ENCODE measurements at regions not wholly inside any gene's neighbourhood (a gene's known extent, or its start where the extent isn't known, plus 50 kb on each side); places are given as distances from the start of the nearest gene placed in this dataset.

DNA sequence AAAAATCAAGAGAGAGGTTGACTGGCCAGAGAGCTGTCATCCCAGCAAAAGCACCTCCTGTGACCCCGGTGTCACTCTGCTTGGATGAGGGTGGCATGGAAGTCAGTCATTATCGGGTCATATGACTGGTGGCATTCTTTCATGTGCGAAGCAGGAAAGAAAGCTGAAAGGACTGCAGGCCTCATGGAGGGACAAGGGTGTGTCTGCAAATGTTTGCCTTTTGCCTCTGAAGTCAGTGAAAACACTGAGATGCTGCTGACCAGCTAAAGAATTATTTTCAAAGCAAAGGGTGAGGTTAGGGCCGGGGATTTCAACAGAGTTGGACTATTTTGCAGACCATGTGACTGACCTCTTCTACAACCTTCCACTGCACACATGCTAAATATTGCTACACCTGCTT lies 298.3 kb downstream of the CSNK1G3 start:
- no peak overlapping the region for H2AFZ ChIP-seq (ENCODE audit: low read length)

DNA sequence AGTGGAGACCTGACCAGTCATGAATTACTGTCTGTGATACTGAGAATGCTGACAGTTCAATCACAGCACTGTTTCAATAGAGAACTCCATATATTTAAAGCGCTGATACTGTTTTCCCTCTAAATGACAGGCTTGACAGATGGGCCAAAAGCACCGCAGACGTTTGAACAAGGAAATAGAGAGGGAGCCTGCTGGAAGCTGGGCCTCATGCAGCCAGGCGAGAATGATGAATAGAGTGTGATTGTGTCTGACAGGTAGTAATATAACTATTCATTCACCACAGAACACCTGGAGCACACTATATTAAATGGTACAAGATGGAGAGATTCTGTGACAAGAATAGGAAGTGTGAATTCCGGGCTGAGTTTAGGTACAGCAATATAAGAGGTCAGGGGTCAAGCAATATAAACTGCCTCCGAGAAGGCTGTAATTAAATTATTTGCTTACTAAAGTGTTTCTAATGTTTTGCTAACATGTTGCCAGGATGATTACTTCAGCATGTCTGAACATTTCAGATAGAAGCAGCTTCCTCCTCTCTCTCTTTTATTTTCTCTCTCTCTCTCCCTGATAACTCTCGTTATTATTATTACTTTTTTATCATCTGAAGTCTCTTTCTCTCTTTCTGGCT lies 297.7 kb downstream of the CSNK1G3 start:
- Histone ChIP-seq H3K4me2 (ENCODE audit: extremely low read depth, insufficient read depth, low read length) (no peak overlapping the region), H3K9me3 (ENCODE audit: control insufficient read depth, insufficient read depth, low read depth, low read length) (no peaks in the 10 kb centered on the region), H3K79me2 (ENCODE audit: control insufficient read depth, insufficient read depth, low read length) (no peaks in the 10 kb centered on the region), H3K4me1 (ENCODE audit: control insufficient read depth, extremely low read depth, insufficient read depth, low read length) (no peaks in the 10 kb centered on the region), H3K4me3 (replicated peaks in 1 of 4; ENCODE audit: control extremely low read depth in 1 of 4, insufficient read depth in 1 of 4, low read depth in 3 of 4, low read length in 4 of 4) (no peak overlapping the region), H4K20me1 (ENCODE audit: control insufficient read depth, extremely low read depth, insufficient read depth, low read length) (no peaks in the 10 kb centered on the region), H3K27ac (ENCODE audit: insufficient read depth, low read length) (no peak overlapping the region), H3K27me3 (ENCODE audit: control insufficient read depth, insufficient read depth, low read length) (no peaks in the 10 kb centered on the region), H2AFZ (ENCODE audit: low read length) (no peak overlapping the region), H3K9ac (ENCODE audit: insufficient read depth, low read length) (no peak overlapping the region), H3K36me3 (ENCODE audit: control insufficient read depth, insufficient read depth, low read length) (no peaks in the 10 kb centered on the region)
- no peak for DNase-seq (ENCODE audit: low read depth in 2 of 2)
- TF ChIP-seq, protein P1, sequence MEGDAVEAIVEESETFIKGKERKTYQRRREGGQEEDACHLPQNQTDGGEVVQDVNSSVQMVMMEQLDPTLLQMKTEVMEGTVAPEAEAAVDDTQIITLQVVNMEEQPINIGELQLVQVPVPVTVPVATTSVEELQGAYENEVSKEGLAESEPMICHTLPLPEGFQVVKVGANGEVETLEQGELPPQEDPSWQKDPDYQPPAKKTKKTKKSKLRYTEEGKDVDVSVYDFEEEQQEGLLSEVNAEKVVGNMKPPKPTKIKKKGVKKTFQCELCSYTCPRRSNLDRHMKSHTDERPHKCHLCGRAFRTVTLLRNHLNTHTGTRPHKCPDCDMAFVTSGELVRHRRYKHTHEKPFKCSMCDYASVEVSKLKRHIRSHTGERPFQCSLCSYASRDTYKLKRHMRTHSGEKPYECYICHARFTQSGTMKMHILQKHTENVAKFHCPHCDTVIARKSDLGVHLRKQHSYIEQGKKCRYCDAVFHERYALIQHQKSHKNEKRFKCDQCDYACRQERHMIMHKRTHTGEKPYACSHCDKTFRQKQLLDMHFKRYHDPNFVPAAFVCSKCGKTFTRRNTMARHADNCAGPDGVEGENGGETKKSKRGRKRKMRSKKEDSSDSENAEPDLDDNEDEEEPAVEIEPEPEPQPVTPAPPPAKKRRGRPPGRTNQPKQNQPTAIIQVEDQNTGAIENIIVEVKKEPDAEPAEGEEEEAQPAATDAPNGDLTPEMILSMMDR (conservative IDR thresholded peaks at IDR 0.05 in 1 of 2, IDR thresholded peaks at IDR 0.05 in 1 of 2; ENCODE audit: low read depth in 1 of 2, low read length in 2 of 2) = no peak
- TF ChIP-seq EZH2 (IDR thresholded peaks at IDR 0.05; ENCODE audit: low read length, missing control alignments) = no peak

More for the DNA sequence above, 298.3 kb downstream of the CSNK1G3 start:
- peak in 1 of 2 donors; percentile 41 for DNase-seq (ENCODE audit: low read depth in 2 of 2)
- Histone ChIP-seq H3K9me3 (ENCODE audit: control insufficient read depth, insufficient read depth, low read depth, low read length) (no peaks in the 10 kb centered on the region), H3K36me3 (ENCODE audit: control insufficient read depth, insufficient read depth, low read length) (no peaks in the 10 kb centered on the region), H3K27ac (ENCODE audit: insufficient read depth, low read length) (no peak overlapping the region), H3K27me3 (ENCODE audit: control insufficient read depth, insufficient read depth, low read length) (no peaks in the 10 kb centered on the region), H3K4me2 (ENCODE audit: extremely low read depth, insufficient read depth, low read length) (no peak overlapping the region), H3K4me1 (ENCODE audit: control insufficient read depth, extremely low read depth, insufficient read depth, low read length) (no peaks in the 10 kb centered on the region), H3K9ac (ENCODE audit: insufficient read depth, low read length) (no peak overlapping the region), H3K79me2 (ENCODE audit: control insufficient read depth, insufficient read depth, low read length) (no peaks in the 10 kb centered on the region), H3K4me3 (replicated peaks in 1 of 4; ENCODE audit: control extremely low read depth in 1 of 4, insufficient read depth in 1 of 4, low read depth in 3 of 4, low read length in 4 of 4) (no peak overlapping the region), H4K20me1 (ENCODE audit: control insufficient read depth, extremely low read depth, insufficient read depth, low read length) (no peaks in the 10 kb centered on the region)
- no peak for TF ChIP-seq EZH2 (IDR thresholded peaks at IDR 0.05; ENCODE audit: low read length, missing control alignments)
- TF ChIP-seq, protein P1 (conservative IDR thresholded peaks at IDR 0.05 in 1 of 2, IDR thresholded peaks at IDR 0.05 in 1 of 2; ENCODE audit: low read depth in 1 of 2, low read length in 2 of 2) = no peak

DNA sequence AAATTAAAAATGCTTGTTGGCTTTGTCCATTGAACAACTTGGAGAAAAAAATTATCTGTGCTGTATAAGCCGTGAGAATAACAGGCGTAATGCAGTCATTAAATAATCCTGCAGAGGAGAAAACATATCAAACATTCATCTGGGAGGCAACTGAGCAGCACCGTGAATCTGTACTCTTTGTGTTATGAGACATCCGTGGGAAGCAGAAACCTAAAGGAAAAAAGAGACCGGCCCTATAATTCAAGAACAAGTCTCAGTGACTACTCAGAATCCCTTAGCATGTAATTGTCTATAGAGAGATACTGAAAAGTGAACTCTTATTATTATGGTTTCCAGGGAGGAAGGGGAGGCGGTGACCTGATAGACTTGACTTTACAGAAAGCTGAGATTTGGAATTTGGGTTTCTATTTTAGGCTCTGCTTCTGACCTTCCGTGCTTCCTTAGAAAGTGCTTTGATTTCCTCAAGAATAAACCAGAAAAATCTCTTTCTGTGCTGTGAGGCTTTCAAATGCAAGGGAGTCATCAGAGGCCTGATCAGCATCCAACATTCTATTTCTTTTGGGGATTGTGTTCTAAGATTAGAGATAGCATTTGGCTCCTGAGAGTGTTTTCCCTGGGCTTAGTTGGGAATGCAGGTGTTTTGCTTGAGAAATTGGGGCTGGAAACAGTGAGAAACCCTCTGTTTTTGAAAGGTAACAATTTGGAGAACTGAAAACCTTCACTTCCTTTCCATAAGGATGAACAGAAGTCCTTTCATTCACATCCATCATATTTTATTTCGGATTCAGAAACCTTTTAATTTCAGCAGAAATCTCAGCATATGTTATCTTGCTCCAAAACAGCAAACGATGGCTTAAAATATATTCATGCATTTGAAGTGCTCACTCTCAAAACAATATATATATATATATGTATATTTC lies 296.7 kb downstream of the CSNK1G3 start:
- no peak overlapping the region for H3K4me3 ChIP-seq (replicated peaks in 1 of 4; ENCODE audit: control extremely low read depth in 1 of 4, insufficient read depth in 1 of 4, low read depth in 3 of 4, low read length in 4 of 4)
- H4K20me1 ChIP-seq (ENCODE audit: control insufficient read depth, extremely low read depth, insufficient read depth, low read length) = no peaks in the 10 kb centered on the region
- H3K4me1 ChIP-seq (ENCODE audit: control insufficient read depth, extremely low read depth, insufficient read depth, low read length) = no peaks in the 10 kb centered on the region
- H3K9ac ChIP-seq (ENCODE audit: insufficient read depth, low read length) = no peak overlapping the region
- H2AFZ ChIP-seq (ENCODE audit: low read length) = no peak overlapping the region
- no peak overlapping the region for H3K27ac ChIP-seq (ENCODE audit: insufficient read depth, low read length)
- no peaks in the 10 kb centered on the region for H3K36me3 ChIP-seq (ENCODE audit: control insufficient read depth, insufficient read depth, low read length)
- H3K4me2 ChIP-seq (ENCODE audit: extremely low read depth, insufficient read depth, low read length) = no peak overlapping the region
- H3K9me3 ChIP-seq (ENCODE audit: control insufficient read depth, insufficient read depth, low read depth, low read length) = no peaks in the 10 kb centered on the region
- no peak for DNase-seq (ENCODE audit: low read depth in 2 of 2)
- H3K79me2 ChIP-seq (ENCODE audit: control insufficient read depth, insufficient read depth, low read length) = no peaks in the 10 kb centered on the region
- H3K27me3 ChIP-seq (ENCODE audit: control insufficient read depth, insufficient read depth, low read length) = no peaks in the 10 kb centered on the region
- TF ChIP-seq, protein P1 (conservative IDR thresholded peaks at IDR 0.05 in 1 of 2, IDR thresholded peaks at IDR 0.05 in 1 of 2; ENCODE audit: low read depth in 1 of 2, low read length in 2 of 2) = no peak
- TF ChIP-seq EZH2 (IDR thresholded peaks at IDR 0.05; ENCODE audit: low read length, missing control alignments) = no peak

All from fibroblast of lung (primary cell).